GM23338 (cell line): ENCODE measurements at regions not wholly inside any gene's neighbourhood (a gene's known extent, or its start where the extent isn't known, plus 50 kb on each side); places are given as distances from the start of the nearest gene placed in this dataset.

ENCODE experiments used
- CREB1 ChIP-seq: fragments of 250-450 bp; sonication (Bioruptor Pico); IDR thresholded peaks from 2 replicates; pipeline ENCODE4 v1.5.0; 2020; ENCODE audit warnings: low read depth, mild to moderate bottlenecking, moderate library complexity
- EZH2phosphoT487 ChIP-seq: fragments of 200-600 bp; sonication (generic); IDR thresholded peaks from one replicate; pipeline ENCODE4 v1.8.1; 2018; ENCODE audit warnings: antibody characterized with exemption; ENCODE audit not compliant: unreplicated experiment
- NANOG ChIP-seq: IDR thresholded peaks from 2 replicates; pipeline ENCODE4 v1.6.1; 2016; ENCODE audit warnings: antibody characterized with exemption, borderline replicate concordance
- POLR2AphosphoS5 ChIP-seq: IDR thresholded peaks from 2 replicates; pipeline ENCODE4 v1.6.1; 2016; ENCODE audit warnings: antibody characterized with exemption, low read depth
- REST ChIP-seq: IDR thresholded peaks from one replicate; pipeline ENCODE4 v1.6.1; 2018; ENCODE audit warnings: antibody characterized with exemption; ENCODE audit not compliant: unreplicated experiment
- STAT1 ChIP-seq: IDR thresholded peaks from one replicate; pipeline ENCODE4 v1.6.1; 2016; ENCODE audit warnings: antibody characterized with exemption; ENCODE audit not compliant: unreplicated experiment
- TF ChIP-seq, protein P1 (sequence below): fragments of 250-450 bp; sonication (Bioruptor Pico); IDR thresholded peaks from 2 replicates; pipeline ENCODE4 v1.5.0; 2020; ENCODE audit warnings: mild to moderate bottlenecking, moderate library complexity
- TF ChIP-seq, protein P2 (sequence below): IDR thresholded peaks from 2 replicates; pipeline ENCODE4 v1.6.1; 2016; ENCODE audit warnings: antibody characterized with exemption

DNA sequence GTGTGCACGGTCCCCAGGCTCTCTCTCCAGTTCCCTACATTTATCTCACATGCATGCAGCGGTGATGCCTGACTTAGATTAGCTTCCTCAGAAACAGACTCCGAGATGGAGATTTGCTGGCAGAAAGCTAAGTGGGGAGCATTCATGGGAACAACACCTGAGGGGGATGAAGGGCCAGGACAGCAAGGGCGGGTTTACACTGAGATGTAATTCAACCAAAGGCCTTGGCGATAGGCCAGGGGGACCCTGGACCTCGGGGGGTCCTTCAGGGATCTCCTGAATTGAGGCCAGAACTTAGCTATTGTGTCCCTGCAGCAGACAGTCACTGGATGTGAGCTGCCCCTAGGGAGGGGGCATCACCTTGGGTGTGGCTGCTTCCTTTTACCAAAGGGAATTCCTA lies 246.1 kb upstream of the CSF3R start (continued):
- TF ChIP-seq, protein P1, sequence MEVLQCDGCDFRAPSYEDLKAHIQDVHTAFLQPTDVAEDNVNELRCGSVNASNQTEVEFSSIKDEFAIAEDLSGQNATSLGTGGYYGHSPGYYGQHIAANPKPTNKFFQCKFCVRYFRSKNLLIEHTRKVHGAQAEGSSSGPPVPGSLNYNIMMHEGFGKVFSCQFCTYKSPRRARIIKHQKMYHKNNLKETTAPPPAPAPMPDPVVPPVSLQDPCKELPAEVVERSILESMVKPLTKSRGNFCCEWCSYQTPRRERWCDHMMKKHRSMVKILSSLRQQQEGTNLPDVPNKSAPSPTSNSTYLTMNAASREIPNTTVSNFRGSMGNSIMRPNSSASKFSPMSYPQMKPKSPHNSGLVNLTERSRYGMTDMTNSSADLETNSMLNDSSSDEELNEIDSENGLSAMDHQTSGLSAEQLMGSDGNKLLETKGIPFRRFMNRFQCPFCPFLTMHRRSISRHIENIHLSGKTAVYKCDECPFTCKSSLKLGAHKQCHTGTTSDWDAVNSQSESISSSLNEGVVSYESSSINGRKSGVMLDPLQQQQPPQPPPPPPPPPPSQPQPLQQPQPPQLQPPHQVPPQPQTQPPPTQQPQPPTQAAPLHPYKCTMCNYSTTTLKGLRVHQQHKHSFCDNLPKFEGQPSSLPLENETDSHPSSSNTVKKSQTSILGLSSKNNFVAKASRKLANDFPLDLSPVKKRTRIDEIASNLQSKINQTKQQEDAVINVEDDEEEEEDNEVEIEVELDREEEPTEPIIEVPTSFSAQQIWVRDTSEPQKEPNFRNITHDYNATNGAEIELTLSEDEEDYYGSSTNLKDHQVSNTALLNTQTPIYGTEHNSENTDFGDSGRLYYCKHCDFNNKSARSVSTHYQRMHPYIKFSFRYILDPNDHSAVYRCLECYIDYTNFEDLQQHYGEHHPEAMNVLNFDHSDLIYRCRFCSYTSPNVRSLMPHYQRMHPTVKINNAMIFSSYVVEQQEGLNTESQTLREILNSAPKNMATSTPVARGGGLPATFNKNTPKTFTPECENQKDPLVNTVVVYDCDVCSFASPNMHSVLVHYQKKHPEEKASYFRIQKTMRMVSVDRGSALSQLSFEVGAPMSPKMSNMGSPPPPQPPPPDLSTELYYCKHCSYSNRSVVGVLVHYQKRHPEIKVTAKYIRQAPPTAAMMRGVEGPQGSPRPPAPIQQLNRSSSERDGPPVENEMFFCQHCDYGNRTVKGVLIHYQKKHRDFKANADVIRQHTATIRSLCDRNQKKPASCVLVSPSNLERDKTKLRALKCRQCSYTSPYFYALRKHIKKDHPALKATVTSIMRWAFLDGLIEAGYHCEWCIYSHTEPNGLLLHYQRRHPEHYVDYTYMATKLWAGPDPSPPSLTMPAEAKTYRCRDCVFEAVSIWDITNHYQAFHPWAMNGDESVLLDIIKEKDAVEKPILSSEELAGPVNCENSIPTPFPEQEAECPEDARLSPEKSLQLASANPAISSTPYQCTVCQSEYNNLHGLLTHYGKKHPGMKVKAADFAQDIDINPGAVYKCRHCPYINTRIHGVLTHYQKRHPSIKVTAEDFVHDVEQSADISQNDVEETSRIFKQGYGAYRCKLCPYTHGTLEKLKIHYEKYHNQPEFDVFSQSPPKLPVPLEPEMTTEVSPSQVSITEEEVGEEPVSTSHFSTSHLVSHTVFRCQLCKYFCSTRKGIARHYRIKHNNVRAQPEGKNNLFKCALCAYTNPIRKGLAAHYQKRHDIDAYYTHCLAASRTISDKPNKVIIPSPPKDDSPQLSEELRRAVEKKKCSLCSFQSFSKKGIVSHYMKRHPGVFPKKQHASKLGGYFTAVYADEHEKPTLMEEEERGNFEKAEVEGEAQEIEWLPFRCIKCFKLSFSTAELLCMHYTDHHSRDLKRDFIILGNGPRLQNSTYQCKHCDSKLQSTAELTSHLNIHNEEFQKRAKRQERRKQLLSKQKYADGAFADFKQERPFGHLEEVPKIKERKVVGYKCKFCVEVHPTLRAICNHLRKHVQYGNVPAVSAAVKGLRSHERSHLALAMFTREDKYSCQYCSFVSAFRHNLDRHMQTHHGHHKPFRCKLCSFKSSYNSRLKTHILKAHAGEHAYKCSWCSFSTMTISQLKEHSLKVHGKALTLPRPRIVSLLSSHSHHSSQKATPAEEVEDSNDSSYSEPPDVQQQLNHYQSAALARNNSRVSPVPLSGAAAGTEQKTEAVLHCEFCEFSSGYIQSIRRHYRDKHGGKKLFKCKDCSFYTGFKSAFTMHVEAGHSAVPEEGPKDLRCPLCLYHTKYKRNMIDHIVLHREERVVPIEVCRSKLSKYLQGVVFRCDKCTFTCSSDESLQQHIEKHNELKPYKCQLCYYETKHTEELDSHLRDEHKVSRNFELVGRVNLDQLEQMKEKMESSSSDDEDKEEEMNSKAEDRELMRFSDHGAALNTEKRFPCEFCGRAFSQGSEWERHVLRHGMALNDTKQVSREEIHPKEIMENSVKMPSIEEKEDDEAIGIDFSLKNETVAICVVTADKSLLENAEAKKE: no peak
- no peak for TF ChIP-seq EZH2phosphoT487
- no peak for TF ChIP-seq CREB1 (CRISPR knock-in tag)
- TF ChIP-seq POLR2AphosphoS5: no peak
- no peak for TF ChIP-seq STAT1
- TF ChIP-seq, protein P2, sequence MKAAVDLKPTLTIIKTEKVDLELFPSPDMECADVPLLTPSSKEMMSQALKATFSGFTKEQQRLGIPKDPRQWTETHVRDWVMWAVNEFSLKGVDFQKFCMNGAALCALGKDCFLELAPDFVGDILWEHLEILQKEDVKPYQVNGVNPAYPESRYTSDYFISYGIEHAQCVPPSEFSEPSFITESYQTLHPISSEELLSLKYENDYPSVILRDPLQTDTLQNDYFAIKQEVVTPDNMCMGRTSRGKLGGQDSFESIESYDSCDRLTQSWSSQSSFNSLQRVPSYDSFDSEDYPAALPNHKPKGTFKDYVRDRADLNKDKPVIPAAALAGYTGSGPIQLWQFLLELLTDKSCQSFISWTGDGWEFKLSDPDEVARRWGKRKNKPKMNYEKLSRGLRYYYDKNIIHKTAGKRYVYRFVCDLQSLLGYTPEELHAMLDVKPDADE: no peak
- TF ChIP-seq REST: no peak
- no peak for TF ChIP-seq NANOG
